C4-2B (cell line): ENCODE measurements at regions not wholly inside any gene's neighbourhood (a gene's known extent, or its start where the extent isn't known, plus 50 kb on each side); places are given as distances from the start of the nearest gene placed in this dataset.

Experiments used
- ZFX ChIP-seq: fragments of 450-650 bp; IDR thresholded peaks from 2 replicates; pipeline ENCODE4 v1.6.1; 2017
- TF ChIP-seq, protein P1 (sequence below): fragments of 450-650 bp; conservative IDR thresholded peaks from 2 replicates; pipeline ENCODE4 v1.5.1; 2017; ENCODE audit warnings: mild to moderate bottlenecking

GRCh38 chr6:104522533-104522932, 337.2 kb downstream of the HACE1 start:
- TF ChIP-seq, protein P1, sequence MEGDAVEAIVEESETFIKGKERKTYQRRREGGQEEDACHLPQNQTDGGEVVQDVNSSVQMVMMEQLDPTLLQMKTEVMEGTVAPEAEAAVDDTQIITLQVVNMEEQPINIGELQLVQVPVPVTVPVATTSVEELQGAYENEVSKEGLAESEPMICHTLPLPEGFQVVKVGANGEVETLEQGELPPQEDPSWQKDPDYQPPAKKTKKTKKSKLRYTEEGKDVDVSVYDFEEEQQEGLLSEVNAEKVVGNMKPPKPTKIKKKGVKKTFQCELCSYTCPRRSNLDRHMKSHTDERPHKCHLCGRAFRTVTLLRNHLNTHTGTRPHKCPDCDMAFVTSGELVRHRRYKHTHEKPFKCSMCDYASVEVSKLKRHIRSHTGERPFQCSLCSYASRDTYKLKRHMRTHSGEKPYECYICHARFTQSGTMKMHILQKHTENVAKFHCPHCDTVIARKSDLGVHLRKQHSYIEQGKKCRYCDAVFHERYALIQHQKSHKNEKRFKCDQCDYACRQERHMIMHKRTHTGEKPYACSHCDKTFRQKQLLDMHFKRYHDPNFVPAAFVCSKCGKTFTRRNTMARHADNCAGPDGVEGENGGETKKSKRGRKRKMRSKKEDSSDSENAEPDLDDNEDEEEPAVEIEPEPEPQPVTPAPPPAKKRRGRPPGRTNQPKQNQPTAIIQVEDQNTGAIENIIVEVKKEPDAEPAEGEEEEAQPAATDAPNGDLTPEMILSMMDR: no peak
- no peak for TF ChIP-seq ZFX
